Stomach (tissue), 8 donors: ENCODE measurements at regions not wholly inside any gene's neighbourhood (a gene's known extent, or its start where the extent isn't known, plus 50 kb on each side); places are given as distances from the start of the nearest gene placed in this dataset.
A peak's percentile ranks its signal among the peaks of the same experiment; 100 is the strongest.
"Not testable (repeated sequence)": the region's sequence is repeated elsewhere in the genome, so short reads cannot be mapped to it uniquely, and the experiment has no call there.

Source experiments
- DNase-seq, 2 donors: peaks; one replicate each; pipeline versions ENCODE4 v3.0.0 to v3.0.0-alpha.2; 2013 to 2019
- H3K27ac ChIP-seq, 5 donors: fragments of 200-600 bp in 4 of 5; sonication (generic) in 4 of 5; one replicate each; pipeline ENCODE4 v1.5.1; 2013 to 2019; ENCODE audit warnings: mild to moderate bottlenecking in 1 of 5, moderate library complexity in 1 of 5
- H3K27me3 ChIP-seq, 3 donors: fragments of 200-600 bp; sonication (generic); one replicate each; pipeline ENCODE4 v1.5.1; 2017 to 2019; ENCODE audit warnings: mixed run types in 1 of 3
- H3K36me3 ChIP-seq, 4 donors: fragments of 200-600 bp; sonication (generic); 1 replicate in 3 of 4; 2 replicates in 1 of 4; pipeline ENCODE4 v1.5.1; 2016 to 2019
- H3K4me1 ChIP-seq, 4 donors: fragments of 200-600 bp; sonication (generic); one replicate each; pipeline ENCODE4 v1.5.1; 2016 to 2019
- H3K4me3 ChIP-seq, 4 donors: fragments of 200-600 bp; sonication (generic) in 3 of 4; one replicate each; pipeline ENCODE4 v1.5.1; 2016 to 2019; ENCODE audit warnings: mild to moderate bottlenecking in 1 of 4
- H3K9me3 ChIP-seq, 4 donors: fragments of 200-600 bp; sonication (generic); one replicate each; pipeline ENCODE4 v1.5.1; 2016 to 2019
- CTCF ChIP-seq, 7 experiments: fragments of 450-650 bp in 4 of 7; fragments of 200-600 bp in 3 of 7; sonication (generic) in 3 of 7; IDR thresholded peaks; one replicate each; pipeline ENCODE4 v1.5.1; 2016 to 2019; ENCODE audit warnings: antibody characterized with exemption in 7 of 7, control low read depth in 2 of 7, mild to moderate bottlenecking in 1 of 7
- EP300 ChIP-seq: sonication (generic); formaldehyde crosslinking; IDR thresholded peaks from one replicate; pipeline ENCODE4 v1.6.1; 2017; ENCODE audit warnings: antibody characterized with exemption
- POLR2A ChIP-seq, 4 donors: fragments of 450-650 bp; IDR thresholded peaks; one replicate each; pipeline ENCODE4 v1.6.1; 2016; ENCODE audit warnings: antibody characterized with exemption in 4 of 4, control low read depth in 2 of 4, mild to moderate bottlenecking in 1 of 4, moderate library complexity in 1 of 4
- POLR2AphosphoS5 ChIP-seq, 3 donors: sonication (generic); formaldehyde crosslinking; IDR thresholded peaks; one replicate each; pipeline ENCODE4 v1.6.1; 2016; ENCODE audit warnings: antibody characterized with exemption in 3 of 3
- WGBS, 5 donors: extraction: QIAGEN DNeasy Blood & Tissue Kit in 3 of 5; methylation state at CpG; one replicate each; pipeline versions ENCODE4 v1.1.5 to v1.1.7; 2013 to 2018; 5-methylcytosine and 5-hydroxymethylcytosine counted together
- intact Hi-C: fragments of 100-400 bp; cut with DNase I; formaldehyde crosslinking; loops from one replicate; pipeline ENCODE4 v1.15.1; 2023; ENCODE audit warnings: low total_unique reads
- donor health status: healthy with polysubstance abuse.
- donor health status: Bipolar disorder and iron deficiency.
- donor health status: healthy.

- no peaks in the 10 kb centered on the region for H3K27me3 ChIP-seq
- no peak for DNase-seq
- H3K4me3 ChIP-seq = no peak overlapping the region
- TF ChIP-seq EP300 = no peak
- no peak for TF ChIP-seq POLR2A (IDR thresholded peaks at IDR 0.05)
- no peak for TF ChIP-seq CTCF (IDR thresholded peaks at IDR 0.05)
- no peak for TF ChIP-seq POLR2AphosphoS5 (IDR thresholded peaks at IDR 0.05)
- H3K4me1 ChIP-seq = no peaks in the 10 kb centered on the region
- 68 to 87% (median 76%) methylated on average over 2 of the region's 2 CpGs for WGBS, 5 donors
- no peak overlapping the region for H3K27ac ChIP-seq
- H3K9me3 ChIP-seq = no peaks in the 10 kb centered on the region
- no peaks in the 10 kb centered on the region for H3K36me3 ChIP-seq
- intact Hi-C loops = no loop called here
Measured at GRCh38 chr4:11814758-11815157, 386.1 kb upstream of the HS3ST1 start.

GRCh38 chr4:11813951-11814446, 385.3 kb upstream of the HS3ST1 start:
- H3K9me3 ChIP-seq = no peaks in the 10 kb centered on the region
- H3K4me3 ChIP-seq = no peak overlapping the region
- no peaks in the 10 kb centered on the region for H3K27me3 ChIP-seq
- intact Hi-C loops = no loop called here
- no peak for TF ChIP-seq CTCF (IDR thresholded peaks at IDR 0.05)
- TF ChIP-seq EP300 = no peak
- no peak for TF ChIP-seq POLR2AphosphoS5 (IDR thresholded peaks at IDR 0.05)
- TF ChIP-seq POLR2A (IDR thresholded peaks at IDR 0.05) = no peak
- no peaks in the 10 kb centered on the region for H3K36me3 ChIP-seq
- DNase-seq = no peak
- 39 to 63% (median 57%) methylated on average over 1 of the region's 1 CpG for WGBS, 5 donors
- H3K27ac ChIP-seq = no peak overlapping the region
- no peaks in the 10 kb centered on the region for H3K4me1 ChIP-seq

GRCh38 chr4:11811521-11811920, 382.8 kb upstream of the HS3ST1 start:
- H3K27me3 ChIP-seq, H3K9me3 ChIP-seq, intact Hi-C loops, H3K4me1 ChIP-seq, DNase-seq, H3K36me3 ChIP-seq, H3K27ac ChIP-seq, H3K4me3 ChIP-seq: not testable (repeated sequence)
- WGBS, 5 donors = 82 to 90% (median 86%) methylated on average over 3 of the region's 3 CpGs

- Histone ChIP-seq H3K4me3 (no peak overlapping the region), H3K27me3 (no peaks in the 10 kb centered on the region), H3K36me3 (no peaks in the 10 kb centered on the region), H3K9me3 (no peaks in the 10 kb centered on the region), H3K4me1 (no peaks in the 10 kb centered on the region), H3K27ac (no peak overlapping the region)
- intact Hi-C loops = no loop called here
- TF ChIP-seq EP300 (no peak), CTCF (IDR thresholded peaks at IDR 0.05) (peak in 5 of 7 experiments; percentile 10 to 61 (median 38))
- DNase-seq = peak in 1 of 2 donors; percentile 59
- WGBS, 5 donors = 38 to 55% (median 52%) methylated on average over 1 of the region's 1 CpG
Measured at GRCh38 chr4:11805842-11806241, 377.1 kb upstream of the HS3ST1 start.

GRCh38 chr4:11801466-11802446, 373.1 kb upstream of the HS3ST1 start:
- 35 to 52% (median 43%) methylated on average over 7 of the region's 7 CpGs for WGBS, 5 donors
- no peaks in the 10 kb centered on the region for H3K36me3 ChIP-seq
- no peaks in the 10 kb centered on the region for H3K27me3 ChIP-seq
- H3K27ac ChIP-seq = no peak overlapping the region
- DNase-seq = peak in 1 of 2 donors; percentile 33
- no peaks in the 10 kb centered on the region for H3K9me3 ChIP-seq
- no peak for TF ChIP-seq POLR2AphosphoS5 (IDR thresholded peaks at IDR 0.05)
- no peak for TF ChIP-seq CTCF (IDR thresholded peaks at IDR 0.05)
- no peak for TF ChIP-seq EP300
- TF ChIP-seq POLR2A (IDR thresholded peaks at IDR 0.05) = no peak
- intact Hi-C loops = no loop called here
- H3K4me1 ChIP-seq = no peaks in the 10 kb centered on the region
- H3K4me3 ChIP-seq = no peak overlapping the region
